Stimulated activated CD8-positive, alpha-beta memory T cell treated with anti-CD3 and anti-CD28 coated beads, Interleukin-12 subunit alpha, Interleukin-12 subunit beta, amount 100 ng/mL, for 24 hours (primary cell): ENCODE measurements at regions not wholly inside any gene's neighbourhood (a gene's known extent, or its start where the extent isn't known, plus 50 kb on each side); places are given as distances from the start of the nearest gene placed in this dataset.

ENCODE experiments used
- DNase-seq: peaks from one replicate; pipeline ENCODE4 v3.0.0-alpha.2; 2020; ENCODE audit errors: extremely low read depth

GRCh38 chr18:45378308-45378707 is 237.0 kb upstream of the SLC14A2 start:
- no peak for DNase-seq

- no peak for DNase-seq
These were observed 236.3 kb upstream of the SLC14A2 start for GRCh38 chr18:45378933-45379332.

DNA sequence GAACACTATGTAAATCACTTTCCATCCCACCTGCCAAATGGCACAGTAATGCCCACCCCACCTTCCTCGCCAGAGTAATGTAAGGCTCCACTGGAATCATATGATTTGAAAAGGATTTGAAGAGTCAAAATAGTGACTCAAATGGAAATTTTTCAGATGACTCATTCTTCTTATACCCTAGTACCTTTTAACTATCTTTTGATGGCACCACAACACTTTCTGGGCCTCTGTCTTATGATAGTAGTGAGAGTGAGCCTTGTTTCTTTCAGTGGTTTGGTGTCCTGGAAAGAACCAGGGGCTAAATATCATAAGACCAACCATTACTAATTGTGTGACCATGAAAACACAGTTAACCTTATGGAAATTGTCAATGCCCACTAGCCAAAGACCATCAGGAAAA is 235.4 kb upstream of the SLC14A2 start:
- no peak for DNase-seq

DNA sequence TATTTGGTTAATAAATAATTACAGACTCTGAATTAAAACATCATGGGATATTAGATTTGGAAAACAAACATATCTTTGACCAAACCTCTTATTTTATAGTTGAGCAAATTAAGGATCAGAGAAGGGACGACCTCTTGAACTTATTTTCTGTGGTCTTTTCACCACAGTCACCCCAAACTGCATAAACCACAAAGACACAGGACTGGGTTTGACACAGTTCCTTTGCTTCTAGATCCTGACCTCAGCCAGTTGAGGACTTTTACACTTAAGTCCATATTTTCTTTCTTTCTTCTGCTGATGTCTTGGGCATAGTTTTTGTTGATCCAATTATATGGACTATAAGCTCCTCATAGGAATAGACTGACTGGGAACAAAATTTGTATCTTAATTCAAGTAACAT is 234.0 kb upstream of the SLC14A2 start:
- no peak for DNase-seq

DNA sequence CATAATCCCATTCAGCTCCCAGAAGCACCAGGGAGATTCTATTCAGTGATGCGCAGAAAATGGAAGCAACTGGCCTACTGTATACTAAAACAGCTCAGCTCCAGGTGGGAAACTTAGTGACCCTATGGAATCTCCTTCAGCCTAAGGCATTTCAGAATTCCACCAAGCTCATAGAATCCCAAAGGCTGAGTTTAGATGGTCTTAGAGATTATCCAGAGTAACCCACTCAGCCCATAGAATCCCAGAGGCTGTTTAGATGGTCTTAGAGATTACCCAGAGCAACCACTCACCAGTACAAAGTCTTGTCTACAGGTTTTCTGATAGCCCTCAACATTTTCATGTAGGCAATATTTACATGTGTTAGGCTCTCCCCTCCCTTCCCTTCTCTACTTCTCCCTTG is 232.0 kb upstream of the SLC14A2 start:
- DNase-seq: no peak

GRCh38 chr18:45384137-45384961 is 230.9 kb upstream of the SLC14A2 start:
- DNase-seq: peak; percentile 1

- no peak for DNase-seq
These were observed 230.3 kb upstream of the SLC14A2 start for GRCh38 chr18:45384962-45385315.

GRCh38 chr18:45386041-45386655 is 229.1 kb upstream of the SLC14A2 start:
- no peak for DNase-seq

- no peak for DNase-seq
These were observed 228.0 kb upstream of the SLC14A2 start for GRCh38 chr18:45387229-45387628.

- no peak for DNase-seq
These were observed 216.8 kb upstream of the SLC14A2 start for GRCh38 chr18:45398448-45398847.

DNA sequence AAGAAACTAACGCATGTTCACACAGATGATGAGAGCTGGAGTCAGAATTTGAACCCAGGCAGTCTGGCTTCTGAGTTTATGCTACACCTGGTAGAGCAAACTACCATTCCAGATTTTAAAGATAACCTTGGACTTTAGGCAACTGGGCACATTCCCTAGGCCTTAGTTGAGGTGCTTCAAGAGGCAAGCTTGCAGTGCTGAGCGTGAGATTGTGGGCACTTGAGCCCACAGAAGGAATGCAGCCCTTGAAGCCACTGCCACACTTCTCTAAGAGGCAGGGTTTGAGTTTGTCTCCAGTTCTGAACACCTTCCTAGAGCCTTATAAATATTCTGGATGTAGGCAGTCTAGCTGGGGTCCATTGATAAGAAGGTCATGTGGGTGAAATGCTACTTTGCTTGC is 216.1 kb upstream of the SLC14A2 start:
- DNase-seq: no peak

GRCh38 chr18:45399643-45400042 is 215.6 kb upstream of the SLC14A2 start:
- no peak for DNase-seq

GRCh38 chr18:45402485-45403056 is 212.7 kb upstream of the SLC14A2 start:
- no peak for DNase-seq

DNA sequence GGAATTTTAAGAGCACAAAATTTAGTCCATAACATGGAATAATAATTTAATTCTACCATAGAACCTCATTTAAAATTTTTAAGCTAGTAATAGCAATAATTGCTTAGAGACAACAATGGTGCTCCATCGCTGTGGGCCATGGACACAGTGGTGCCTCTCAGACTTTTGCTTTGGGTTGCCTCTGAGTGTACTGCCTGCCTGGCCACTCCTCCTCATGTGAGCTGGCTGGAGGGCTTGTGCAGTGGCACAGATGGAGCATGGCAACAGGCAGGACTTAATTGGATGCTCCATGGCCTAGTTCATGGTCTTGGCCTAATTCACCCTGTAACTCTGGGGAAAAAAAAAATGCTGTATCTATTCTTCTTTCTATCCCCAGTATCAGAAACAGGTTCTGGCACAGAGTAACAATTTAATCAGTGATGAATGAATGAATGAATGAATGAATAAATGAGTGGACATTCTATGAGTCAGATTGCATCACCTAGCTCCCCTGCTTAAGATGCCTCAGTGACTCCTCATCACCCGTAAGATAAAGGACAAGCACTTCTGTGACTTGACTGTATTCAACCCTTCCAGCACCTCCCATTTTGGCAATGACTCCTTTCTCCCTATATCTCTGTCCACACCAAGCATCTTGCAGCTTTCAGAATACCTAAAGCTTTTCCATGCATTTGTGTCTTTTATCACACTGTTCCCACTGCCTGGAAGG is 211.8 kb upstream of the SLC14A2 start:
- DNase-seq: no peak

- no peak for DNase-seq
These were observed 207.1 kb upstream of the SLC14A2 start for GRCh38 chr18:45408218-45408617.

DNA sequence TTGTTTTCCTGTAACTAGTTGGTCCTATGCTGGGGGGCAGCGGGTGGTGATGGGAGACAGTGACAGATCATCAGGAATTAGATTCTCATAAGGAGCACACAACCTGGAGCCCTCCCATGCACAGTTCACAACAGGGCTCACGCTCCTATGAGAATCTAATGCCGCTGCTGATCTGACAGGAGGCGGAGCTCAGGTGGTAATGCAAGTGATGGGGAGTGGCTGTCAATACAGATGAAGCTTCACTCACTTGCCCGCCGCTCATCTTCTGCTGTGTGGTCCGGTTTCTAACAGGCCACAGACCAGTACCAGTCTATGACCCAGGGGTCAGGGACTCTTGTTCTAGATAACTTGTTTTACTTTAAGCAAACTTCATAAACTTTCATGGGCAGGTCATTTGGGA is 205.3 kb upstream of the SLC14A2 start:
- no peak for DNase-seq

GRCh38 chr18:45412577-45412976 is 202.7 kb upstream of the SLC14A2 start:
- no peak for DNase-seq

DNA sequence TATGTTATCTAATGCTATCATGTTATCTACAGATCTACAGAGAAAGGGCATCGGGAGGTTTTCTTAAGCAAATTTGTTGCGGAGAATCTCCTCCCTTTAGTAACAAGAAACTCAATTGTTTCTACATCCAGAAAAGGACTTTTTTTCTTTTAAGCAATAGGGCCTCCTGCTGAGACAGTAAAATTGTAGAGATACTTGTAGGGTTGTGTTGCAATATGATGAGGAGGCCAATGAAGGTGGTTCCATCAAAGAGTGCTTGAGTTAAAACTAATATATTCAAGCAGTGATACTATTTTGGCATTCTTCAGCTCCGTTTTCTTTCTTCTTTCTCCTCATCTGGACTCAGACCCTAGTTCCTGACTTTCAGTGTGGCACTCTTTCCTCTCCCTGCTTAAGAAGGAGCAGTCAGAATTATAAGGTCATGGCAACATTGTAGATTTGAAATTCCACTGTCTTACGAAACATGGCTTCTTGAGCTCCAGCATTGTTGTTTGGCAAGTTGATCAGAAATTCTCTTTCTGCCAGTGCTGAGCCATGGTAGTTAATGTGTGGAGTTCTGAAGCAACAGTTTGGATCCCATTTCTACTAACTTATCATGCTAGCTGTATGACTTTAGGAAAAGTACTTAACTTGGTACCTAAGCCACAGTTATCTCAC is 202.0 kb upstream of the SLC14A2 start:
- no peak for DNase-seq

- no peak for DNase-seq
These were observed 199.7 kb upstream of the SLC14A2 start for GRCh38 chr18:45415614-45416013.

- no peak for DNase-seq
These were observed 199.1 kb upstream of the SLC14A2 start for GRCh38 chr18:45416168-45416567.

DNA sequence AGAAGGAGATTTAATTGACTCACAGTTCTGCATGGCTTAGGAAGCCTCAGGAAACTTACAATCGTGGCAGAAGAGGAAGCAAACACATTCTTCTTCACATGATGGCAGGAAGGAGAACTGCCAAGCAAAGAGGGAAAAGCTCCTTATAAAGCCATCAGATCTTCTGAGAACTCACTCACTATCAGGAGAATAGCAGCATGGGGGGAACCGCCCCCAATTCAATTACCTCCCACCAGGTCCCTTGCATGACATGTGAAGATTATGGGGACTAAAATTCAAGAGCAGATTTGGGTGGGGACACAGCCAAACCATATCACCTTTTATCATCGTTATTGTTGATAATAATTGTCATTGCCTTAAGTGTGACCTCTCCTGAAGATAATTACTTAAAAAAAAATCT is 197.9 kb upstream of the SLC14A2 start:
- no peak for DNase-seq

- DNase-seq: no peak
These were observed 191.6 kb upstream of the SLC14A2 start for GRCh38 chr18:45423659-45424058.
